MM.1S (cell line): ENCODE measurements at regions not wholly inside any gene's neighbourhood (a gene's known extent, or its start where the extent isn't known, plus 50 kb on each side); places are given as distances from the start of the nearest gene placed in this dataset.

Source experiments
- EZH2 ChIP-seq: fragments of 300-600 bp; sonication (generic); optimal IDR thresholded peaks from 2 replicates; pipeline ENCODE3; 2017; ENCODE audit warnings: low read depth, mild to moderate bottlenecking, antibody characterized with exemption, low read length, mixed read lengths
- EZH2phosphoT487 ChIP-seq: fragments of 300-600 bp; sonication (generic); IDR thresholded peaks from 2 replicates; pipeline ENCODE4 v1.6.1; 2018; ENCODE audit warnings: antibody characterized with exemption, low read length
- TF ChIP-seq, protein P1 (sequence below): fragments of 300-600 bp; sonication (generic); IDR thresholded peaks from 2 replicates; pipeline ENCODE4 v1.5.1; 2016; ENCODE audit warnings: antibody characterized with exemption, low read length, mixed read lengths

DNA sequence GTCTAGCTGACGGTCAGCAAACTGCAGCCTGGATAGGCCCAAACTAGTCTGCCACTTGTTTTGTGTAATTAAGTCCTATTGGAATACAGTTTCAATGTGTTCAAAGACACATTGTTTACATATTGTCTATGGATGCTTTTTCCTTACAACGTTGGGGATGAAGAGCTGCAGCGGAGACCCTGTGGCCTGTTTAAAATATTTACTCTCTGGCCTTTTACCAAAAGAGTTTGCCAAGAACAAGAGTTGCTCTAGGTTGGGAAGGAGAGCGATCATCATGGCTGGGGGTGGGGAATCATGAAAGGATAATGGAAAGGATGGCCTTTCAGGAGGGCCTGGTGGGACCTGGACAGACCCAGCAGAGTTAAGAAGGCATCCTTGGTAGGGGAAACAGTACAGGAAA, 274.9 kb upstream of the ZFHX3 start:
- TF ChIP-seq EZH2 (no peak), EZH2phosphoT487 (no peak)
- TF ChIP-seq, protein P1, sequence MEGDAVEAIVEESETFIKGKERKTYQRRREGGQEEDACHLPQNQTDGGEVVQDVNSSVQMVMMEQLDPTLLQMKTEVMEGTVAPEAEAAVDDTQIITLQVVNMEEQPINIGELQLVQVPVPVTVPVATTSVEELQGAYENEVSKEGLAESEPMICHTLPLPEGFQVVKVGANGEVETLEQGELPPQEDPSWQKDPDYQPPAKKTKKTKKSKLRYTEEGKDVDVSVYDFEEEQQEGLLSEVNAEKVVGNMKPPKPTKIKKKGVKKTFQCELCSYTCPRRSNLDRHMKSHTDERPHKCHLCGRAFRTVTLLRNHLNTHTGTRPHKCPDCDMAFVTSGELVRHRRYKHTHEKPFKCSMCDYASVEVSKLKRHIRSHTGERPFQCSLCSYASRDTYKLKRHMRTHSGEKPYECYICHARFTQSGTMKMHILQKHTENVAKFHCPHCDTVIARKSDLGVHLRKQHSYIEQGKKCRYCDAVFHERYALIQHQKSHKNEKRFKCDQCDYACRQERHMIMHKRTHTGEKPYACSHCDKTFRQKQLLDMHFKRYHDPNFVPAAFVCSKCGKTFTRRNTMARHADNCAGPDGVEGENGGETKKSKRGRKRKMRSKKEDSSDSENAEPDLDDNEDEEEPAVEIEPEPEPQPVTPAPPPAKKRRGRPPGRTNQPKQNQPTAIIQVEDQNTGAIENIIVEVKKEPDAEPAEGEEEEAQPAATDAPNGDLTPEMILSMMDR = no peak
